ENCODE measurements at regions not wholly inside any gene's neighbourhood (a gene's known extent, or its start where the extent isn't known, plus 50 kb on each side); places are given as distances from the start of the nearest gene placed in this dataset.
"Not testable (repeated sequence)": the region's sequence is repeated elsewhere in the genome, so short reads cannot be mapped to it uniquely, and the experiment has no call there.

DNA sequence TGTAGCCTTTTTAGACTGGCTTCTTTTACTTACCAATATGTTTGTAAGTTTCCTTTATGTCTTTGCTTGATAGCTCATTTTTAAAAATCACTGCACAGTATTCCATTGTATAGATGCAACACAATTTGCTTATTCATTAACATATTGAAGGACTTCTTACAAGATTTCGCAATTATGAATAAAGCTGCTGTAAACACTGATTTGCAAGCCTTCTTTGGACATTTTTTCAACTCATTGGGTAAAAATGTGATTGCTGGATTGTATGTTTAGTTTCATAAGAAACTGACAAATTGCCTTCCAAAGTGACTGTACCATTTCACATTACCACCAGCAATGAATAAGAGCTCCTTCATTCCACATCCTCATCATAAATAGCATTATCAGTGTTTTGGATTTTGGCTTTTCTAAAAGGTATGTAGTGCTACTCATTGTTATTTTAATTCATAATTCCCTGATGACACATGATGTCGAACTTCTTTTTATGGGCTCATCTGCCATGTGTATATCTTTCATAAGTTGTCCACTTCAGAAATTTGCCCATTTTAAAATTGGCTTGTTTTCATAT, 80.7 kb downstream of the TFAP2B start:
- DNase-seq = no peak

DNA sequence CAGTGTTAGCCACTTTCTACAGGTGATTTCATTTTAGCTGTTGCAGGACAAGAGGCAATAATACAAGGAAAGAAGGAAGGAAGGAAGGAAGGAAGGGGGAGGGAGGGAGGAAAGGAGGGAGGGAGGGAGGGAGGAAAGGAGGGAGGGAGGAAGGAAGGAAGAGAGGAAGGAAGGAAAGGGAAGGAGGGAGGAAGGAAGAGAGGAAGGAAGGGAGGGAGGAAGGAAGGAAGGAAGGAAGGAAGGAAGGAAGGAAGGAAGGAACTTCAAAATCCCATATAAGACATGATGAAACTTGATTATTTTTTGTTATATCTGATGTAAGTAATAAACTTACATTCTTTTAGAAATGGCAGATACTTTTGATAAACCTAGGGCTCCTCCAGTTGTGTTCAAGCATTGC, 83.6 kb downstream of the TFAP2B start:
- DNase-seq = no peak

DNA sequence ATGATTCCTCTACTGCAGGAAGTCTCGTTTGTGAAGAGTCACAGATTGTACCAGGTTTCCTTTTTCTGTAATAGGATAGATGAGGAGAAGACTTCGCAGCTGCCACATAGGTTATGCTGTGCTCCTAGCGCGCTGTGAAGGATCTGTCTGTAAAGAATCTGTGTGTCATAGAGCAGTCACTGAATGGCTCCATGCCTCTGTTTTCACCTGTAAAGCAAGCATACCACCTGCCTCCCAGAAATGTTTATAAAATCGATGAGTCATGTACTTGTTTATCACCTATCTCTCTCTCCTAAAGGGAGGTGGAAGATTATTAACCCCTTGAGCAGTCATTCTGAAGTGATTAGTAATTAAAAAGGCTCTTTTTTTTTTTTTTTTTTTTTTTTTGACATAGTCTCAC, 86.6 kb downstream of the TFAP2B start:
- no peak for DNase-seq

DNA sequence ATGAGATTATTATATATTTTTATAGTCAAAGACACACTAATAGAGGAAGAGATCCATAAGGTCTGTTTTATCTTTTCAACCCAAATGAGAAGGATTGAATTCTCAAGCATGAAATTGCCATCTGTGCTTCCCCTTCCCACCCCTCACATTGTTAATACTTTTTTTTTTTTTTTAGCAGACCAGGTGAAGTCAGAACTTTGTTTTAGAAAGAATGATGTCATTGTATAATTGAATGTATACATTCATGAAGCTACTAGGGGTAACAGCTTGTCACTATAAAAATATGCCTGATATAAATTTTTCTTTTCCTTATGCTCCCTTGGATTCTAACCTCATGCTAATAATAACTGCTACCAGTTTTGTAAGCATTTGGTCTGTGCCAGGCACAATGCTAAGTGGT, 88.9 kb downstream of the TFAP2B start:
- DNase-seq = no peak

DNA sequence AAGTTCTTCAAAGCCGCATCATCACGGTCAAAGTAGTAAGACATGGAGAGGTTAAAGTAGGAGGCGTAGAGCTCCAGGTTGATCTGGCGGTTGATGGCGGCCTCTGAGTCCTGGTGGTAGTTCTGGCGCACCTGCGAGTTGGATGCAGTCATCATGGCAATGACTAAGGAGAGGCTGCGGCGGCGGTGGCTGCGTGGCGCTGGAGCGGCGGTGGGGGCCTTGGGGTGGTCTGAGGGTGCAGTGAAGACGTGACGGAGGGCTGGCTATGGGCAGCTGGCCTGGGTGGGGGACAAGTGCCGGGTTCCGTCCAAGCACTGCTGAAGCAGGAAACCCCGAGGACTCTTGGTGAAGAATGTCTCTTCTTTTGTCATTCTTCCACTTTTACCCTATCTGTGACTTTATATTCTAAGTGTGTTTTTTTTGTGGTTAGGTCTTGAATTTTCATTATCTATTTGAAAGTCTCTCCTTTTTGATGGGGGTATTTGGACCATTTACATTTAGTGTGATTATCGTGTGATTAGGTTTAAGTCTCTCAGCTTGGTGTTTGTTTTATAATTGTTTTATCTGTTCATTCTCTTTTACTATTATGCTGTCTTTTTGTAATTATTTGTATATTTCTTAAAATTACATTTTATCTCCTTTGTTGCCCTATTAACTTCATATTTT, 94.6 kb downstream of the TFAP2B start:
- DNase-seq = no peak

DNA sequence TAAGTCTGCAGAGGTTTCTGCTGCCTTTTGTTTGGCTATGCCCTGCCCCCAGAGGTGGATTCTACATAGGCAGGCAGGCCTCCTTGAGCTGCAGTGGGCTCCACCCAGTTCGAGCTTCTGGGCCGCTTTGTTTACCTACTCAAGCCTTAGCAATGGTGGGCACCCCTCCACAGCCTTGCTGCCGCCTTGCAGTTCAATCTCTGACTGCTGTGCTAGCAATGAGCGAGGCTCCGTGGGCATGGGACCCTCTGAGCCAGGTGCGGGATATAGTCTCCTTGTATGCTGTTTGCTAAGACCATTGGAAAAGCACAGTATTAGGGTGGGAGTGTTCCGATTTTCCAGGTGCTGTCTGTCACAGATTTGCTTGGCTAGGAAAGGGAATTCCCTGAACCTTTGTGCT, 102.7 kb downstream of the TFAP2B start:
- DNase-seq = not testable (repeated sequence)

DNA sequence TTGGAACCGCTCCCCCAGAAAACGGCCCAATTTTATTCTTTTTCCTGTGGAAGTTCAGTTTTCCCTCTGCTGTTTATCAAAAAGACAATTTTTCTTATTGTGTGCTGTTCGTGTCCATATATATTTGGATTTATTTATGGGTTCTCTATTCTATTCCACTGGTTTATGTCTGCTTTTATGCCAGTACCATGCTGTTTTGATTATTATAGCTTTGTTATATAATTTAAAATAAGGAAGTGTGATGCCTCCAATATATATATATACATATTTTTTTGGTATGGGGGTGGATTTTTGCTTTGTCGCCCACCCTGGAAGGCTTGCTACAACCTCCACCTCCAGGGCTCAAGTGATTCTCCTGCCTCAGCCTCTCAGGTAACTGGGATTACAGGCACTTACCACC, 103.3 kb downstream of the TFAP2B start:
- DNase-seq = no peak

DNA sequence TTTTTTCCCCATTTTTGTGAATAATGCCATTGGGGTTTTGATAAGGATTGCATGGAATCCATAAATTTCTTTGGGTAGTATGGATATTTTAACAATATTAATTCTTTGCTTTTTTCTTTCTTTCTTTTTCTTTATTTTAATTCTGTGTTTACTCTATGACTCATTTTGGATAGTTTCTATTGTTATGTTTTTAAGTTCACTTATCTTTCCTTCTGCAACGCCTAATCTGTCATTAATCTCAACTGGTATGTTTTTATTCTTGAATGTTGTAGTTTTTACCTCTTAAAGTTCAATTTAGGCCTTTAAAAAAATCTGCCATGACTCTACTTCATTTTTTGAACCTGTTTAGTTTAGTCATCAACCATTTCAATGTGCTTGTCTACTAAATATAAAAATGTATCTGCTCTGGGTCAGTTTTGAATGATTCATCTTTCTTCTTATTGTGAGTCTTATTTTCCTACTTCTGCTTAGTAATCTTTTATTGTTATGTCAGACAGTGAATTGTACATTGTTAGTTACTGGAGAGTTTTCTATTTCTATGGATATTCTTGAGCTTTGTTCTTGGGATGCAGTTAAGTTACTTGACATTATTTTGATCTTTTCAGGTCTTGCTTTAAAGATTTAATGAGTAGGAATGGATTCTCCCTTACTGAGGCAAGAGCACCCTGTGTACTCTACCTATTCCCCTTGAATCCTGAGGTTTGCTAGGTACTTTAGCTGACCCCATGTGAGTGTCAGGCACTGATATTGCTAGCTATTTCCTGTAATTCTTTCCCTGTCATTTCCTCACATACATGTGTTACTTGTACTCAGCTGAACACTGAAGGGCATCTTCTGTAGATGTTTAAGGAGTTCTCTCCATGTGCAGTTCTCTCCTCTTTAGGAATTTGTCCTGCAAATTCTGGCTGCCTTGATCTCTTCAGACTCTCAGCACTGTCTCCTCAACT, 104.2 kb downstream of the TFAP2B start:
- DNase-seq = no peak

DNA sequence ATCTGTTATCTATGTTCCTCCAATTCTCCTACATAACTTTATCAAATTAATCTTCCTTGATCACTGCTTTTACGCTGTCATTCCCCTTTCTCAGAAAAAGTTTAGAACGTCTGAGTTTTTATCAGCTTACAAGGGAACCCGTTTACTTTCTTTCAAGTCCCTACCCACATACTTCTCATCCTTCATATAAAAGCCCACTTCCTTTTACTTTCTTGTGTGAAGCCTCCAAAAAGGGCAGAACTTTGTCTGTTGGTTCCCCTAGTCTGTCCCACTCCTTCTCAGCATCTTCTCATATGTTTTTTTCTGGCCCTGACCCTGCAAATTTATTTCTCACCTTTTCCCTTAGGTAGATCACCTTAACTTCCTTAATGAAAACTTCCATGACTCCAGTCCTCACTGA, 106.1 kb downstream of the TFAP2B start:
- no peak for DNase-seq

DNA sequence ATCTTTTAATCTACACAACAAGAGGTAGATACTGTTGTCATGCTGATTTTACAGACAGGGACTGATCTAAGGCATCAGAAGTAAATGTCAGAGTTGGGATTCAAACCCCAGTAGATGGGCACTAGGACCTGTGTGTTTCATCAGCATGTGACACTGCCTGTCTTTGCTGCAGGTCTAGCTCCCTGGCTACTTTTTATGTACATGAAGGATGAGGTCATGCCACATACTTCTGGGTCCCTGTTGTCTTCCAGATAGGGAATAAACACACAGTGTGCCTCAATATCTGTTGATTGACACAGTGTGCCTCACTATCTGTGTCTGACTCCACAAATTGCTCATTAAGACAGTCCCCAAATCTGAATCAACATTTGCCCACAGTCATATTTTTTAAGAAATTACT, 106.9 kb downstream of the TFAP2B start:
- DNase-seq = no peak

DNA sequence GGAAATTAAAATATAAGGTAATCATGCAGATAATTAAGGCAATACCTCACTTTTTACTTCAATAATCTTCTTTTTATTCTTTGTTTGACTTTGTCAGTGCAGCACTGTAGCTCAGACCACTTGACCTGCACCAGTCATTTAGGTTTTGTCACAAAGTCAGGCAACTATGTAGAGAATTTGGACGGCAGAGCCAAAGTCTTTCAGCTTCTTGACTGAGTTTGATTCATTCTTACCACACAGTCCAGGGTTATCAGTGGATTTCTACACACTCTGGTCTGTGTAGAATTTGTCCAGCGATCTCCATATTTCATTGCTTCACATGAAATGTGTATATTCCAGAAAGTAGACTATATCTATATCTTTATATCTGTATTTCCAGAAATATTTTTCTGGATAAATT, 107.3 kb downstream of the TFAP2B start:
- DNase-seq = no peak

DNA sequence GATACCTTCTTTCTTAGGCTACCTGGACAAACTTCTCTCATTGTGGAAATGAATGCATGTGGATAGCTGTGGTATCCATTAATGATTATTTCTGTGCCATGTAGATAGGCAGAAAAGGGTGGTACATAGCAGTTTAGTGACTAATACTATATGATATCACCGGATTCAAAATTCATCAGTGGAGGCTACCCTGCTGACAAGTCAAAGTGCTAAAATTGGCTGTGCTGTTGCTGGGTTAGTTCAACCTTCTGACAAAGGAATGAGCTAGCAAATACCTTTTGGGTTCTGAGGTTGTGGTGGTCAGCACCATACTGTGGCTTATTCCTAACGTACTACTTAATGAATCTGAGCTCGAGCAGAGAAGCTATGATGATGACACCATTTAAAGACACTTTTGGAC, 109.1 kb downstream of the TFAP2B start:
- no peak for DNase-seq

DNA sequence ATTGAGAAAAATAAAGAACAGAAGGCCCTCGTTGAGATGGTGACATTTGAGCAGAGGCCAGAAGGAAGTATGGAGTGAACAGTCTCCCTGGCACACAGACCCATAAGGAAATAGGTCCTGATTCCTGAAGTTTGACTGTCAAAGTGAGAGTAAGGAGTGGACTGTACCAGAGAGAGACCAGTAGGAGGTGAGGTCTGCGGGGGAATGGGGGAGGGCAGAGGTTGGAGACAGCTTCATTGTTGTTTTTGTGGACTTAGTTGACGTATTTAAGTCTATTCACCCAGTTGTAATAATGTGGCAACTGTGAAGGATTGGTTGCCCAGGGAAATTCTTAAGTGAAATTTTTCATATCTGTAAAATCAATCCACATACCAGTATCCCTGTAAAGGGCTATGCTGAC, 110.7 kb downstream of the TFAP2B start:
- DNase-seq = no peak

DNA sequence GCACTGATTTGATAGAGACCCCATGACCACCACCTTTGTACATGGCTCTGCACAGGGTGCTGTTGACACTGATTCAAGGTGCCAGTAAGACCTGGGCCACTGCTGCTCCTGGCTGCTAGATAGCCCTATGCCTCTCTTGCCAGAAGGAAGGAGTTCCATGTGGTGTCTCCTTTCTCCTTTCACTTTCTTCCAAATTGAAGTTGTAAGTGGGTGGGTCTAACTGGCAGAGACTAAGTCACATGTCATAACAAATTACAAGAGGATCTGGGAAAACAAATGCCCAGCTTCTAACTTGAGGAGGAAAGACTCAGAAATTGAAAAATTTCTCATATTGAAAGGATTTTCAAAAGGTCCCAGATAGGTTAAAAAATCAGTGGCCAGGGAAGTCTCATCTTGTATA, 116.8 kb downstream of the TFAP2B start:
- DNase-seq = no peak

DNA sequence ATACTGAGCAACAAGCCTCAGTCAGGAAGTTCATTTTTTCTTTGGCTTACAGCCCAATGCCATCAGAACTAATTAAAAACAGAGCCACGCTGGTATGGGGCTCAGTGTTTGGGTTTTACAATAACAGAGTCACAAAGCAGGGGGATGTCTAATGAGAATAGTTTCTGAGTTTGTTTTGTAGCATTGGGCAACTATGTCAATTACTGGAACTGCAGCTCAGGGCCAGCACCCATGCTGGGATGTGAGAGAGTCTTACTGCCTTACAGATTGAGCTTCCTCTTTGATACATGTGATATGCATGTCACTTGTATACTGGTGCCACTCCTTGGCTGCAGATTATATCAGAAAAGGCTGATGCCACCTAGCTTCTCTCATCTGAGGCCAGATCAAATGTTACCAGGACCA, 117.6 kb downstream of the TFAP2B start:
- no peak for DNase-seq

DNA sequence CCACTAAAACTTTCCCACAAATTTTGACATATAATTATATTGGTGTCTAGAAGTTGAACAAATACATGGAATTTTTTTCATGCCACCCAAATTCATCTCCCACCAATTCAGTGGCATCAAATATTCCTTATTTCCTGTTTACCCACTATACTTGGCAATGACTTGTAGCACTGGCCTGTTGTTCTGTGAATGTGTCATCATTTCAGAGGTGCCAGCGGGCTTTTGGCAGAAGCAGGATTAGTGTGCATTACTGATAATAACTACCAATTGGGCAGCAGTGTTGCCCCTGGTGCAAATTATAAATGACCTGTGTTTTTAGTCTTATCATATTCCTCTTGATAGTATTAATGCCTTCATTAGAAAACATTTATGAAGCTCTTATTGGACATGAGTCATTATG, 121.3 kb downstream of the TFAP2B start:
- no peak for DNase-seq

DNA sequence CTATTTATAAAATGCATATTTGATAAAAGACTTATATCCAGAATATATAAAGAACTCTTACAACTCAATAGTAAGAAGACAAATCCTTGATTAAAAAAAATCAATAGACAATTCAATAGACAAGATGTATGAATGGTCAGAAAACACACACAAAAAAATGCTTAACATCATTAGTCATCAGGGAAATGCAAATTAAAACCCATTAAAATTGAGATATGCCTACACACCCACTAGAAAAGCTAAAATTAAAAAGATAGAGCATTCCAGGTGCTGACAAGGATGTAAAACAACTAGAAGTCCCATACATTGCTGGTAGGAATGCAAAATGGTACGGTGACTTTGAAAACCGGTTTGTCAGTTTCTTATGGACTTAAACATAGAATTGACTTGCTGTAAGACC, 127.1 kb downstream of the TFAP2B start:
- no peak for DNase-seq

DNA sequence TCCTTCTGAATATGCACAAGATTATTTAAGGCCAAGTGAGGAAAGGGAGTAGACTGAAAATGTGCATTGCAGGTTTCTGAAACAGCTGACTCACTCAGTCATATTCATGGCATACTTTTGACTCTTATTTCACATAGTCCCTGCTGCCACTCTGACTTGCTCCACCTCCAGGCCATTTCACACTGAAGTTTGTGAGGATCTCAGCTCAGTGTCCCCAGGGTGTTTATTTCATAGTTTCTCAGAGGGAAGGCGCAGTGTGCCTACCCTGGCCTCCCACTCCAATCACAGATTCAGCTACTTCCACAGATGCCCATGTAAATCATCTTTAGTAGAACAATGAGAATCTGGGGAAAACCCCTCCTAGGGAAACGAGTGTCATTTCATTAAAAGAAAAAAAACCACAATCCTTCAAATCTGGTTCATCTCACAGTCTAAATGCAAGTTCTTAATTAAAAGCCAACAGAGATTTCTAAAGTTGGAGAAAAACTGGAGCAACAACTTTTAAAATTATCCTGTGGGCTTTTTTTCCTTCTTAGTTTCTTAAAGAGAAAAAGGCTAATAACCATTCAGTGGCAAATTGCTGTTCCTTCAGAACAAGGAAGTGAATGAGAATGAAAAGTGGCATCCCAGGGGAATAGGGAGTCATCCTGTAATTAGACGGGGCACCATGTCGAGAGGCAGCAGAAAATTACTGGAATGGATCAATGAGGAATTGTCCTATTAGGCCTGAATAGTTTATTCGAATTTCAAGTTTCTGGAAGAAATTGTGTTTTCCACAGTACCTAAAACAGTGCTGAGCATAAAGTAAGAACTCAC, 133.6 kb downstream of the TFAP2B start:
- no peak for DNase-seq

DNA sequence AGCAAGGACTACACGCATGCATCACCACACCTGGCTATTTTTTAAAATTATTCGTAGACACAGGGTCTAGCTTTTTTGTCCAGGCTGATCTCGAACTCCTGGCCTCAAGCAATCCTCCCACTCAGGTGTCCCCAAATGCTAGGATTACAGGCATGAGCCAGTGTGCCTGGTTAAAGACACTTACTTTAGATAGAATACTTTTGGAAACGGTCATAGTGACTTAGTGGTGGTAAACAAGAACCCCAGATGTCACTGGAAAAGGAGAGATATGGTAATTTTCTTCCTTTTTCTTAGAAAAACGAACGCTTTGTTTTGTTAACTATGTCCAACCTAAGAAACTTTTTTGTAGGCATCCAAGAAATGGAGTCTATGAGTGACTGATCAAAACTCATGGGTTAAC, 137.3 kb downstream of the TFAP2B start:
- DNase-seq = no peak

DNA sequence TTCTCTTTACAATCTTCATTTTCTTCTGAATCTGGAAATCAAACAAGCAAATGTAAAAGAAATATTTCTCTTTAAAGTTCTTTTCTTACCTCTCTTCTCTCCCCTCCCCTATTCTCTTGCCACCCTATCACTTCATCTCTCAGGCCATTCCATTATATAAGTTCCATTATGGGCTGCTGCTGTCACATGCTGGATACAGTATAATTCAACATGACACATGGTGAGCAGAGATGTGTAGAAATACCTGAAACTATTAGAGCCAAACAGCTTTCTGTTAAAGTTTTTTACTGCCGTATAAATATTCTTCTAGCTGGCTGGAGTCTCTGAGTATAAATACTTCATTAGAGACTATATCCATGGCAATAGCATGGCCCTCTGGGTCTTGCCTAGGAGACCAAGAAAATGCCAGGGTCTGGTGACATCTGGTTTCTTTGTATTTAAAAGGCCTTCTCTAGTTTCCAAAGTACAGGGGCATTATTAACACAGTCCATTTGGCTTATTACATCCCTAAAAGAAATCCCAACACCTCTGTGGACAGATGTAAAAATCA, 139.6 kb downstream of the TFAP2B start:
- DNase-seq = no peak

DNA sequence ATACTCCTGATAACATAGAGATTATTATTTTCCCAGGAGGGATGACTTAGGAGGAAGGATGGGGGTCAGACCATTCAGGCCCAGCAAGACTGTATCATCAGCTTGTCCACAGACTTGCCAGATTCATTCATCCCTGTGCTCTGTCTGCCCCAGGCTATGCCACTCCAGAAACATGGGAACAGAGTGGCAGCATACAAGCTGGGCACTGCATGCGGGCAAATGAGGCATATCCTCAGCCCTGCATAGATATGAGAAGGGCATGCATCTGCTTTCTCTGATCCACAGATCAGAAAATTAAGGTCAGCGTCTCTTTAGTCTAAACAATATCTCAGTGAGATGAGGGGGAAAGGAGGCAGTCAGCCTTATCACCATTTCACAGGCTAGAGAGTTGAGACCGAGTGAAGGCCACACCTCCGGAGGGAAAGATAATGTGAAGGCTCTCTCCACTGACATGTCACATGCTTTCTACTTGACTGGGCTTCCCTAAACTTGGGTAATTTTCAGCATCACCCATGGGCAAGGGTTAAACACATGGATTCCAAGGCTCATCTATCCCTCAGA, 140.5 kb downstream of the TFAP2B start:
- no peak for DNase-seq

DNA sequence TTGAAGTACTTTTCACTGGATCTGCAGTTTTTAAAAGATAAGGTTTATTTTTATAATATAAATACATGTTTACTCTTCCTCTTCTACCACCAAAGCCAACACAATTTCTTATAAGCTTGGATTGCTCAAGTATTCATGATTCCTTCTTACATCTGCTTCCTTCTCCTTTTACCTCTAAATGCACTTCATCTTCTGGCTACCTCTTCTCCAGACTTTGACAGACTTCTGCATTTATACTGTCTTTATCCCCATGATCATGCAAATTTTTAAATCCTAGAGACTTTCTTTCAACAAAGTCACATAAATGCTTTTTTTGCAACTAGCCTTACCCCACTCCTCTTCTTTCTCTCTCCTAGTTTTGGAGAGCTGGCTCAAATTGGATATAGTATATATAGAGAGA, 142.9 kb downstream of the TFAP2B start:
- DNase-seq = no peak
